Suprapubic skin (tissue), 3 donors: ENCODE measurements at regions not wholly inside any gene's neighbourhood (a gene's known extent, or its start where the extent isn't known, plus 50 kb on each side); places are given as distances from the start of the nearest gene placed in this dataset.

Source experiments
- CTCF ChIP-seq, 2 donors: fragments of 200-600 bp in 1 of 2; fragments of 450-650 bp in 1 of 2; sonication (generic) in 1 of 2; IDR thresholded peaks; one replicate each; pipeline ENCODE4 v1.5.1; 2016 to 2019; ENCODE audit warnings: antibody characterized with exemption in 2 of 2, mild to moderate bottlenecking in 1 of 2, moderate library complexity in 1 of 2
- EP300 ChIP-seq: sonication (generic); formaldehyde crosslinking; IDR thresholded peaks from one replicate; pipeline ENCODE4 v1.6.1; 2017; ENCODE audit warnings: antibody characterized with exemption
- POLR2A ChIP-seq, 2 donors: fragments of 450-650 bp; IDR thresholded peaks; one replicate each; pipeline ENCODE4 v1.6.1; 2017; ENCODE audit warnings: antibody characterized with exemption in 2 of 2, mild to moderate bottlenecking in 2 of 2, moderate library complexity in 2 of 2

GRCh38 chr13:110797230-110797877 lies 83.9 kb downstream of the ING1 start:
- no peak for TF ChIP-seq EP300
- TF ChIP-seq CTCF (IDR thresholded peaks at IDR 0.05) = no peak
- no peak for TF ChIP-seq POLR2A (IDR thresholded peaks at IDR 0.05)
